ENCODE measurements at regions not wholly inside any gene's neighbourhood (a gene's known extent, or its start where the extent isn't known, plus 50 kb on each side); places are given as distances from the start of the nearest gene placed in this dataset.

DNA sequence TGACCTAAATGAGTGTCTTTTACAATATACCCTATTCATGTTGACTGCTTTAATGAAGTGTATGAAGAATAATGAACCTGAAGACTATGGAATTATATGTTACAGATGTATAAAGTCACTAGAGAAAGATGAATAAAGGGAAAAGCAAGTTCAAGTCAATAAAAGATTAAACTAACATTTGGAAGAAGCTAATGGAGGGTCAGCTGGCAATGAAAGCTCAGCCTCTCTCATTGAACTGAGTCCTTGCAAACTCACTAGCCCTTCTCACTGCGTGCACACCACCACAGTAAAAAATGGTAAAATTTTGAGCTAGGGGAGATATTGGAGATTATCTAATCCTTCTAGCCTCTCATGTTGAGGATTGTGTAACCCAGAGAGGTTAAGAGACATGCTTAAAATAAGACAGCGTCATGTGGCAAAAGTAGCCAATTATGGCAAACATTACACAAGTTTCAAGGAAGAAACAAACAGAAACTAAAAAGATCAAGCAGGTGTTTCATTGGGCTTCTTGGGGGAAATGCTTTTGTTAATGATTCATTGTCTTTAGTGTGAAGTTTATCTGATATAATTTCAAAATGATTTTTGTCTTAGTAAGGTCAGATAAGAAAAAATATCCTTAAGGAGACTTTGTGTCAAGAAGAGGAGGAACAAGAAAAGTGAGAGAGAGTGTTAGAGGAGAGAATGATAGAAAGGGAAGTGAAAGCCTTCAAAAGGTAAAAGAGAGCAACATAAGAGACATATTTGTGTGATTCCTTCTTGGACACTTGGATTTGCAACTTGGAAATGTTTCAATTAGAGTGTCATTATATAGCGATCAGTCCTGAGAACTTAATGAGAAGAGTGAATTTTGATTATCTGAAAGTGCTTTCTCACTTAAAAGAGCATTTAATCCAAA is 893.7 kb upstream of the FAM98A start:
- no peak for DNase-seq

GRCh38 chr2:34486965-34487364 is 887.9 kb upstream of the FAM98A start:
- no peak for DNase-seq

- DNase-seq = no peak
Measured at GRCh38 chr2:34481542-34481941, 882.4 kb upstream of the FAM98A start.

- no peak for DNase-seq
Measured at GRCh38 chr2:34480366-34480765, 881.3 kb upstream of the FAM98A start.

- no peak for DNase-seq
Measured at GRCh38 chr2:34475156-34475555, 876.1 kb upstream of the FAM98A start.

- no peak for DNase-seq
Measured at GRCh38 chr2:34474646-34475045, 875.5 kb upstream of the FAM98A start.

DNA sequence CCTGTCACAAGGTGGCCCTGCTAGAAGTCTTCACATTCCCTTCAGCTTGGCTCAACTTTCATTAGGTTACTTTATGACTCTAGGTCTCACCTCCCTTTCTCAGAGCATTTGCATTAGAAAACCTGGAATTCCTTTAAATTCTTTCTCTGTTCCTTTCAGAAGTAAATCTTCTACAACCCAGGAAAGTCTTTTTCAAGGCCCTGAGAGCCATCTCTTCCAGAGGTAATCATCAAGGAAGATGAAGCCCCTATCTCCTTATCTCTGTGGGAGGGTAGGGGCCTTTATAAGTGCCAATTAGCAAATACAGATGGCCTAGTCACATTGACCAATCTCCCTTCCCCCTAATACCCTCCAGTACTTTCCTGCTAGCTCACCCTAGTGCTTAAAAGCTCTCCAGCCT is 848.0 kb upstream of the FAM98A start:
- no peak for DNase-seq

DNA sequence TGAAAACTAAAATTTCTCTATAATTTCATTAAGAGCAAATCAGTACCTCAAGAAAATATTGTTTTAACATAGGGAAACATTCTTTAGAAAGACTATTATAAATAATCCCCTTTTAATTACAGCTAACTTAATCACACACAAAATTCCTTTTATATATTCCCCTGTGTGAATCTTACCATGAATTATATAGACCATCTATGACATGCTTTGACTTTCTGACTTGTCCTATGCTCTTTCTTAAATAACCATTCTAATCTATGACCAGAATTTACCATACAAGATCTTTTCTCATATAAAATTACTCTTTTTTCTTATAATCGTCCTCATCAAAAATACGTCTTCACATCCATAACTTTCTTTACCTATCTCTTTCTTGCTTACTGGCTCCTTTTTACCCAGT is 824.2 kb upstream of the FAM98A start:
- no peak for DNase-seq

DNA sequence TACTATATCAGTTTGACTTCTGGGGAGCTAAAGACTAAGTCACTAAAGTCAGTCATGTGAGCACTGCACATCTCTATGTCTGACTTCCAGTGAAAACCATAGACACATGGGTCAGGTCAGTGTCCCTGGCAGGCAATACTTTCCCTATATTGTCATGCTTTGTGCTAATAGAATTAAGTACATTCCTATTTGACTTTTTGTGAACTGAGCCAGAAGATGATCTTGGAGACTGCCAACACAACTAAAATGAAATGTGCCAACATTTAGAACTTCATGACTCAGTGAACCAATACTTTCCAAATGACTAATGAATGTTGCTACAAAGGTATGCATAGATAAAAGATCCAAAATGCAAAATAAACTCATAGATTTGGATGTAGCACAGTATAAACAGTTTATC is 820.8 kb upstream of the FAM98A start:
- no peak for DNase-seq

DNA sequence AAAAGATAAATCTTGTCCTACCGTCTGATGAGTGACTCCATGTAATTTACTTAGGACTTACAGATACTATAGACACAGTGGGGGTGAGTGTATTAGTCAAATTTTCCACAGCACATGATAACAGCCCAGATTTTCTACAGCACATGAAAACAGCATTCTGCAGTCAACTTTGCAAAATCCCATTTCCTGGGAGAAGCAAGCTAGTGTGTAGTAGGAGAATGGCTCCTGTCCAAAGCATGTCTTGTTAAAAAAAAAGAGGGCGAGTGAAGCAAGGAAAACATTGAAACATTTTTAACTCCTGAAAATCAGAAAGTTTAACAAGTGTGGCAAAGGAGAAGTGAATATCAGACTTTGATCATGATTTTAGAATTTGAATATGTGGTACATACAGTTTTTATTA is 817.8 kb upstream of the FAM98A start:
- no peak for DNase-seq

- DNase-seq = no peak
Measured at GRCh38 chr2:34414856-34415255, 815.8 kb upstream of the FAM98A start.

GRCh38 chr2:34408100-34408499 is 809.0 kb upstream of the FAM98A start:
- no peak for DNase-seq

DNA sequence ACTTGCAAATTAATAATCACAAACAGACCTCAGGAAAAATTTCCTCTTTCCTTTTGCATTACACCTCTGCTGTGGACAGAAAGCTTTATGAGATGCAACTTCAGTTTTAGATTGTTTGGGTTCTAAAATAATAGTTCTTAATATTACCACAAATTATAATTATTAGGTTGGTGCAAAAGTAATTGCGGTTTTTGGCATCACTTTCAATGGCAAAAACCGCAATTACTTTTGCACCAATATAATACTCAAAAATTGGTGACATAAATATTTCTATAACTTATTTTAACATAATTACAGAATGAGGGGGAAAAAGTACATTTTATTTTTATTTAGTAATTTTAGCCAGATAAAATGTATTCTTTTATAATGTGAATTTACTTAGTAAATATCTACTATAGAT is 804.4 kb upstream of the FAM98A start:
- no peak for DNase-seq

- DNase-seq = no peak
Measured at GRCh38 chr2:34402376-34402775, 803.3 kb upstream of the FAM98A start.

GRCh38 chr2:34401186-34401585 is 802.1 kb upstream of the FAM98A start:
- no peak for DNase-seq

DNA sequence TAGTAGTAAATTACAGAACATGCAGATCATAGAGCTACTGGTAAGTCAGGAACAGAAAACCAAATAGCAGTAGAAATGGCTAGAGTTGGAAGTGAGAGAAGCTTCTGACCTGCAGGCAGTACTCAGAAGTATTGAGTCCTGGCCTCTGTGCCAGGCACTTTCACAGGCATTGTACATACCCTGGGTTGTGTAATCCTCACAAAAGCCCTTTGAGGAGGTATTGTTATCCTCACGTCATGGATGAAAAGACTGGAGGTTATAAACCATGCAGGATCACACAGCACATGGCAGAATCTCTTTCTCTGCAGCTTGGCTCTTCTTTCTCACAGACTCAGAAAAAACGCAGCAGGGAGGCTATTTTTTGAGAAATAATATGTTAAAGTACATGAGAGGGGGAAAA is 789.3 kb upstream of the FAM98A start:
- DNase-seq = no peak

- no peak for DNase-seq
Measured at GRCh38 chr2:34387536-34387935, 788.4 kb upstream of the FAM98A start.

DNA sequence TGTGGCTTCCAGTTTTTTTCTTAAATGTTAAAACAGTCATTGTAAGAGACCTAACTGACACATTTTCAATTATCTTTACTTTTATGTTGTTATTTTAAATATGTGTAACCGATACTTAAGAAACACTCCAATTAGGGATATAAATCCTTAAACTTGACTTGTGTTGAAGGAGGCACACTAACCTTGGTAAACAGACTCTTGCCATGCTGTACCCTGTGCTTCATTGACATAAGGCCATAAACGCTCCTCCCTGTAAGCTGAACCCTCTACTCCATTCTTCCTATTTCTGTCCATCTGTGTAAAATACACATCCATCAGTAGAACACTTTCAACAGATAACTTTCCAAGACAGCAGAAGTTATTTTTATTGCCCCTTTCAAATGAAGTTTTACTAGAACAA is 780.5 kb upstream of the FAM98A start:
- DNase-seq = no peak

GRCh38 chr2:34373586-34374233 is 774.6 kb upstream of the FAM98A start:
- DNase-seq = no peak

DNA sequence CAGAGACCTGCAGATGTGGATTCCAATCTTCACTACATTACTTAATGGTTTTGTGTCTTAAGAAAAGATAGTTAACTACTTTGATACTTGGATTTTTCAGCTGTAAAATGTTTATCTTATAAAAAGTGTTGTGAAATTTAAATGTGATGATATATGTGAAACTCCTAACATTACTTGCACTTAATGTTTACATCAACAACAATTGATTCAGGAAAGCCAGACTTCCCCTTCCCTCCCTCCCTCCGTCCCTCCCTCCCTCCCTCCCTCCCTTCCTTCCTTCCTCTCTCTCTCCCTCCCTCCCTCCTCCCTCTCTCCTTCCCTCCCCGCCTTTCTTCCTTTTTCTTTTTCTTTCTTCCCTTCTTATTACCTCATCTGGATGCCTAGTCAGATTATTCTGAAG is 773.9 kb upstream of the FAM98A start:
- no peak for DNase-seq

GRCh38 chr2:34371711-34372110 is 772.6 kb upstream of the FAM98A start:
- DNase-seq = no peak

GRCh38 chr2:34368304-34368703 is 769.2 kb upstream of the FAM98A start:
- peak; percentile 53 for DNase-seq

DNA sequence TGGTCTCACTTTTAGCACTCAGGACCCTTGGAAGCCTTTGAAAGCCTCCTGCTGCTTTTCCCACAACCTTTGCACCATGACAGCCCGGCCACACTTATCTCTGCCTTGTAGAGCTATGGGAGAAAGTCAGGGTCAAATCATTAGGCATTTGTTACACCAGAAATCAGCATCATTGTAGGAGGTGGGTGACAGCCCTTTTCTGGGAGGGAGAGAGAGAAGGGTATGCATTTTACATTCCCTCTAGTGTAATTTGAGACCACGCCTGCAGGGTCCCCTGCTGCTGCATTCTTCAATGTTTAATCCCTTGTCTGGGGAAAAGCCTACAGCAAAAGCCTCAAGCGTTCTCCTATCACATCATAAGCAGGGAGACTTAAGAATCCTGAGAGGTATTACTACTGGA is 766.8 kb upstream of the FAM98A start:
- peak; percentile 80 for DNase-seq

DNA sequence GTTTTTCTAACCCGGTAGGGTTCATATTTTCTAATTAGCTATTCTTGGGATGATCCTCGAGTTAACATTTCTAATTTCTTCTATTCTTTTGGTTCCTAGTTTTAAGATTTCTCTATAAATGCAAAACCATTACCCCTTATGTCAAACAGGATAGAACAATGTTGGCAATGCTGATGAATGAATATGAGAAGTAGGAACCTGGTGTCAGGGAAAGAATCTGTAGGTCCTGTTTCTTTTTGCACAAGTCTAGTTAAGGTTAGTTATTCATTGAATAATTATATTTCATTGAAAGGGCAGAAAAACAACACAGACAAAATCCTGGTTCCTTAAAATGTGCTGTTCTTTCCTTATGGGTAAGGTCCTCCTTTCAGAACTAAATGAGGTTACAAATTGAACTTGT is 766.4 kb upstream of the FAM98A start:
- no peak for DNase-seq
